Cardiac muscle cell (in vitro differentiated cells and primary cell): ENCODE measurements at regions not wholly inside any gene's neighbourhood (a gene's known extent, or its start where the extent isn't known, plus 50 kb on each side); places are given as distances from the start of the nearest gene placed in this dataset.

Experiments used
- DNase-seq, 2 donors: peaks; one replicate each; pipeline versions ENCODE4 v3.0.0 to v3.0.0-alpha.2; 2010 to 2017; ENCODE audit warnings: low read depth in 1 of 2, low spot score in 1 of 2
- H3K27ac ChIP-seq: fragments of 200-600 bp; sonication (generic); 2 replicates; pipeline ENCODE4 v1.5.1; 2016
- H3K27me3 ChIP-seq: fragments of 200-600 bp; sonication (generic); 2 replicates; pipeline ENCODE4 v1.6.0; 2016; ENCODE audit warnings: control low read depth
- H3K36me3 ChIP-seq: fragments of 200-600 bp; sonication (generic); 2 replicates; pipeline ENCODE4 v1.5.1; 2016; ENCODE audit warnings: control low read depth
- H3K4me1 ChIP-seq: fragments of 200-600 bp; sonication (generic); 2 replicates; pipeline ENCODE4 v1.8.1; 2017; ENCODE audit warnings: low read depth, mild to moderate bottlenecking, mixed run types
- H3K4me3 ChIP-seq: fragments of 200-600 bp; sonication (generic); 2 replicates; pipeline ENCODE4 v1.5.1; 2016; ENCODE audit warnings: mild to moderate bottlenecking
- H3K9me3 ChIP-seq: fragments of 200-600 bp; sonication (generic); 2 replicates; pipeline ENCODE4 v1.5.1; 2017; ENCODE audit warnings: low read depth, mild to moderate bottlenecking, control low read depth
- CTCF ChIP-seq: IDR thresholded peaks from 2 replicates; pipeline ENCODE4 v1.5.1; 2012; ENCODE audit warnings: low read depth, mild to moderate bottlenecking, low read length

DNA sequence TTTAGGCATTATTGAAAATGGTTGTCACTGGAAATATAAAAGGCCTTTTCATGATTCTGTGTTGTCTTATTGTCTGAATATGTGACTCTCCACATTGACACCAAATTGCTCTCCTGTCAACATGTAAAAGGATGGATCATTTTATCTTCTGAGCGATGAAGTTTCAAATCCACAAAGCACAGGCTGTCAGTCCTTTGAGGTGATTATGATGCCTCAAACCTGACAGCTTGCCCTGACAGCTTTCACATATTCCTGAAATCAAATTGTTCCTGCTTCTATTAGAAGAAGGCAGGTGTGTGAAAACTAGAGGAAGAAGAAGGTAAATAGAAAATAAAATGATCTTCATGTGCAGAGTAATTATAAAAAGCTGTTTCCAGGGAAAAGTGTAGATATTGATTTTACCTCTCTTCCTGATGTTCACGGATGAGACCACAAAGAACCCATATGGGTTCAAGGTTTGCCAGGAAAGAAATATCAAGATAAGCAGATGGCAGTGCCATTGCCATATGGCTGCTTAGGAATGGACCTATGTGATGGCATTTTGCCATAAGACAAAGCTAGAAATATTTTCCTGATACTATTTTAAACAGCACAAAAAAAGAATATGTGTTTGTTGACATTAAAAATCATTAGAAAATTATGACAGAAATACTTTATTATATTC, 1006.3 kb upstream of the AGA start:
- DNase-seq = no peak
- H3K9me3 ChIP-seq = no peaks in the 10 kb centered on the region
- TF ChIP-seq CTCF = no peak

GRCh38 chr4:178450614-178451013, 1008.4 kb upstream of the AGA start:
- H3K4me3 ChIP-seq = no peak overlapping the region
- DNase-seq = no peak
- H3K9me3 ChIP-seq = no peaks in the 10 kb centered on the region
- no peaks in the 10 kb centered on the region for H3K4me1 ChIP-seq
- no peak overlapping the region for H3K27ac ChIP-seq
- no peak for TF ChIP-seq CTCF
- H3K36me3 ChIP-seq = no peaks in the 10 kb centered on the region
- H3K27me3 ChIP-seq = no peaks in the 10 kb centered on the region

More for the DNA sequence above, 1006.3 kb upstream of the AGA start:
- Histone ChIP-seq H3K4me3 (no peak overlapping the region), H3K4me1 (no peaks in the 10 kb centered on the region), H3K27me3 (no peaks in the 10 kb centered on the region), H3K36me3 (no peaks in the 10 kb centered on the region), H3K27ac (no peak overlapping the region)

DNA sequence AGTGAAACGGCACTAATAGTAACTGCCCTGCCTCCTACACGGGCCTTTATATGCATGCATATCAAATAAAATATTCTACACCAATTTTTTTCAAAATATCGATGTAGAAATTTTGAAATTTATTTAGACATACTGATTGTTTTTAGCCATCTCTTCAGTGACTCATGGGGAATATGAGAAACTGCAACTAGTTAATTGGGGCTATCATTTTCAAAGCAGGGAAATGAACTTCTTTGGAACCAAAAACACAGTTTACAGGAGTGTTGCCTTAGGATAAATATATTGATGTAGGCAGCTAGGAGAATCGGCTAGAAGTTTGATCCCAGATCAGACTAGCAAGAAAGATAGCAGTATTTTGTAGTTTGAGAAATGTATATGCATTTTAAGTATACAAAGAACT, 1010.8 kb upstream of the AGA start:
- Histone ChIP-seq H3K36me3 (no peaks in the 10 kb centered on the region), H3K9me3 (no peaks in the 10 kb centered on the region), H3K4me1 (no peaks in the 10 kb centered on the region), H3K27me3 (no peaks in the 10 kb centered on the region), H3K27ac (no peak overlapping the region), H3K4me3 (no peak overlapping the region)
- no peak for DNase-seq
- TF ChIP-seq CTCF = no peak

GRCh38 chr4:178457286-178457685, 1015.0 kb upstream of the AGA start:
- H3K4me1 ChIP-seq = no peaks in the 10 kb centered on the region
- H3K36me3 ChIP-seq = no peaks in the 10 kb centered on the region
- DNase-seq = no peak
- no peak overlapping the region for H3K4me3 ChIP-seq
- no peaks in the 10 kb centered on the region for H3K27me3 ChIP-seq
- no peak for TF ChIP-seq CTCF
- H3K9me3 ChIP-seq = no peaks in the 10 kb centered on the region
- no peak overlapping the region for H3K27ac ChIP-seq

- H3K27me3 ChIP-seq = no peaks in the 10 kb centered on the region
- DNase-seq = no peak
- H3K9me3 ChIP-seq = no peaks in the 10 kb centered on the region
- H3K36me3 ChIP-seq = no peaks in the 10 kb centered on the region
- H3K27ac ChIP-seq = no peak overlapping the region
- H3K4me1 ChIP-seq = no peaks in the 10 kb centered on the region
- H3K4me3 ChIP-seq = no peak overlapping the region
- no peak for TF ChIP-seq CTCF
These were observed 1020.5 kb upstream of the AGA start for GRCh38 chr4:178462710-178463109.

GRCh38 chr4:178463747-178464146, 1021.5 kb upstream of the AGA start:
- no peaks in the 10 kb centered on the region for H3K4me1 ChIP-seq
- no peaks in the 10 kb centered on the region for H3K36me3 ChIP-seq
- TF ChIP-seq CTCF = no peak
- no peaks in the 10 kb centered on the region for H3K9me3 ChIP-seq
- no peak overlapping the region for H3K27ac ChIP-seq
- no peak for DNase-seq
- H3K4me3 ChIP-seq = no peak overlapping the region
- H3K27me3 ChIP-seq = no peaks in the 10 kb centered on the region
